H9 (cell line): ENCODE measurements at regions not wholly inside any gene's neighbourhood (a gene's known extent, or its start where the extent isn't known, plus 50 kb on each side); places are given as distances from the start of the nearest gene placed in this dataset.

Experiments
- DNase-seq: peaks from one replicate; pipeline ENCODE4 v3.0.0-alpha.2; 2017
- H2AFZ ChIP-seq: one replicate; pipeline ENCODE4 v1.6.1; 2013; ENCODE audit warnings: mild to moderate bottlenecking, low read length, control low read depth, moderate library complexity
- H2AK5ac ChIP-seq: 2 replicates; pipeline ENCODE4 v1.6.1; 2013; ENCODE audit warnings: low read length, control low read depth, mixed read lengths; ENCODE audit not compliant: insufficient read length
- H2BK120ac ChIP-seq: one replicate; pipeline ENCODE4 v1.6.1; 2013; ENCODE audit warnings: low read depth, mild to moderate bottlenecking, low read length, control low read depth, inconsistent platforms; ENCODE audit not compliant: poor library complexity, severe bottlenecking
- H2BK12ac ChIP-seq: 2 replicates; pipeline ENCODE4 v1.6.1; 2013; ENCODE audit warnings: low read length, control low read depth, mixed read lengths, low read depth; ENCODE audit not compliant: insufficient read length
- H2BK15ac ChIP-seq: 2 replicates; pipeline ENCODE4 v1.6.1; 2013; ENCODE audit warnings: low read depth, low read length, control low read depth
- H2BK20ac ChIP-seq: one replicate; pipeline ENCODE4 v1.6.1; 2013; ENCODE audit warnings: low read depth, mild to moderate bottlenecking, low read length, control low read depth, inconsistent platforms; ENCODE audit not compliant: poor library complexity, severe bottlenecking
- H2BK5ac ChIP-seq: 2 replicates; pipeline ENCODE4 v1.6.1; 2013; ENCODE audit warnings: low read length, control low read depth, mixed read lengths; ENCODE audit not compliant: insufficient read length
- H3K14ac ChIP-seq: 2 replicates; pipeline ENCODE4 v1.6.1; 2013; ENCODE audit warnings: low read length, control low read depth; ENCODE audit not compliant: insufficient read depth
- H3K18ac ChIP-seq: 2 replicates; pipeline ENCODE4 v1.6.1; 2013; ENCODE audit warnings: low read depth, mild to moderate bottlenecking, mixed read lengths, low read length, control low read depth; ENCODE audit not compliant: insufficient read length
- H3K23ac ChIP-seq: 2 replicates; pipeline ENCODE4 v1.6.1; 2013; ENCODE audit warnings: low read length, control low read depth, mixed read lengths, low read depth; ENCODE audit not compliant: insufficient read length
- H3K23me2 ChIP-seq: 2 replicates; pipeline ENCODE4 v1.6.1; 2013; ENCODE audit warnings: low read depth, mild to moderate bottlenecking, mixed read lengths, low read length, control low read depth; ENCODE audit not compliant: insufficient read length, poor library complexity, severe bottlenecking
- H3K27ac ChIP-seq: 2 replicates; pipeline ENCODE4 v1.5.1; 2013; ENCODE audit warnings: low read length, control low read depth, mixed read lengths, low read depth; ENCODE audit not compliant: insufficient read length
- H3K27me3 ChIP-seq: 2 replicates; pipeline ENCODE4 v1.6.1; 2013; ENCODE audit warnings: low read length, control low read depth, inconsistent platforms; ENCODE audit not compliant: insufficient read depth
- H3K4ac ChIP-seq: 2 replicates; pipeline ENCODE4 v1.6.1; 2013; ENCODE audit warnings: low read depth, mild to moderate bottlenecking, control low read depth, inconsistent platforms, low read length, moderate library complexity
- H3K4me1 ChIP-seq: 2 replicates; pipeline ENCODE4 v1.6.1; 2013; ENCODE audit warnings: low read length, control low read depth, inconsistent platforms; ENCODE audit not compliant: insufficient read depth
- H3K4me2 ChIP-seq: 2 replicates; pipeline ENCODE4 v1.6.1; 2013; ENCODE audit warnings: low read length, control low read depth, mixed read lengths; ENCODE audit not compliant: insufficient read length, insufficient read depth
- H3K56ac ChIP-seq: 2 replicates; pipeline ENCODE4 v1.6.1; 2013; ENCODE audit warnings: low read depth, mild to moderate bottlenecking, mixed read lengths, low read length, control low read depth; ENCODE audit not compliant: insufficient read length
- H3K79me1 ChIP-seq: 2 replicates; pipeline ENCODE4 v1.6.1; 2013; ENCODE audit warnings: low read depth, mild to moderate bottlenecking, moderate library complexity, low read length, control low read depth, inconsistent platforms; ENCODE audit not compliant: insufficient read depth, poor library complexity, severe bottlenecking
- H3K79me2 ChIP-seq: 2 replicates; pipeline ENCODE4 v1.6.1; 2013; ENCODE audit warnings: low read length, control low read depth, inconsistent platforms; ENCODE audit not compliant: insufficient read depth
- H3K9ac ChIP-seq: 2 replicates; pipeline ENCODE4 v1.6.1; 2013; ENCODE audit warnings: low read length, control low read depth, mixed read lengths; ENCODE audit not compliant: insufficient read length; ENCODE audit errors: extremely low read depth
- H3K9me3 ChIP-seq: one replicate; pipeline ENCODE4 v1.6.1; 2013; ENCODE audit warnings: low read depth, low read length, inconsistent platforms; ENCODE audit not compliant: control insufficient read depth
- H3T11ph ChIP-seq: one replicate; pipeline ENCODE4 v1.6.1; 2013; ENCODE audit warnings: mild to moderate bottlenecking, low read length, control low read depth, inconsistent platforms
- H4K20me1 ChIP-seq: one replicate; pipeline ENCODE4 v1.6.1; 2013; ENCODE audit not compliant: control insufficient read depth, insufficient read length, insufficient read depth
- H4K5ac ChIP-seq: 2 replicates; pipeline ENCODE4 v1.6.1; 2013; ENCODE audit warnings: low read depth, mild to moderate bottlenecking, mixed read lengths, low read length, control low read depth; ENCODE audit not compliant: insufficient read length
- H4K8ac ChIP-seq: replicated peaks from 2 replicates; pipeline ENCODE4 v1.6.1; 2013; ENCODE audit warnings: low read length, control low read depth, mixed read lengths, low read depth; ENCODE audit not compliant: insufficient read length
- H4K91ac ChIP-seq: 2 replicates; pipeline ENCODE4 v1.6.1; 2013; ENCODE audit warnings: low read depth, mild to moderate bottlenecking, moderate library complexity, mixed read lengths, low read length, control low read depth; ENCODE audit not compliant: insufficient read length
- H3K27ac Mint-ChIP-seq, 3 experiments: 2 replicates in 2 of 3; 3 replicates in 1 of 3; pipeline ENCODE4 v1.8.0; 2020 to 2021; ENCODE audit warnings: mixed read lengths in 3 of 3, mild to moderate bottlenecking in 1 of 3, moderate library complexity in 1 of 3
- H3K27me3 Mint-ChIP-seq: 2 replicates; pipeline ENCODE4 v1.8.0; 2021; ENCODE audit warnings: low read depth, mild to moderate bottlenecking, moderate library complexity, mixed read lengths
- H3K36me3 Mint-ChIP-seq, 3 experiments: 2 replicates in 2 of 3; 3 replicates in 1 of 3; pipeline ENCODE4 v1.8.0; 2020 to 2021; ENCODE audit warnings: low read depth in 3 of 3, mixed read lengths in 3 of 3; ENCODE audit not compliant: insufficient read depth in 1 of 3
- H3K4me1 Mint-ChIP-seq, 2 experiments: 2 replicates each; pipeline ENCODE4 v1.8.0; 2020; ENCODE audit warnings: mixed read lengths in 2 of 2
- H3K4me3 Mint-ChIP-seq, 2 experiments: 2 replicates in 1 of 2; 3 replicates in 1 of 2; pipeline ENCODE4 v1.8.0; 2020 to 2021; ENCODE audit warnings: mild to moderate bottlenecking in 2 of 2, mixed read lengths in 2 of 2, moderate library complexity in 1 of 2
- H3K9me3 Mint-ChIP-seq, 2 experiments: 2 replicates in 1 of 2; 3 replicates in 1 of 2; pipeline ENCODE4 v1.8.0; 2020; ENCODE audit warnings: mild to moderate bottlenecking in 2 of 2, mixed read lengths in 2 of 2, moderate library complexity in 1 of 2
- WGBS: extraction: QIAGEN DNeasy Blood & Tissue Kit; methylation state at CpG from one replicate; pipeline ENCODE4 v1.1.7; 2013; ENCODE audit warnings: missing lambda C conversion rate, low lambda C conversion rate, mixed read lengths; ENCODE audit not compliant: insufficient read length; ENCODE audit errors: extremely low coverage; 5-methylcytosine and 5-hydroxymethylcytosine counted together
- TF ChIP-seq, protein P1 (sequence below): fragments of 200-600 bp; sonication (generic); conservative IDR thresholded peaks from 3 replicates; pipeline ENCODE4 v1.8.0; 2021; ENCODE audit warnings: antibody characterized with exemption, mild to moderate bottlenecking

- H2AK5ac ChIP-seq: no peak overlapping the region
- peaks cover 18 to 20% of the 10 kb centered on the region in 2 experiments; a peak in 4 of 5 replicates for H3K9me3 Mint-ChIP-seq
- no CpG with 5 or more reads among the region's 4 CpGs for WGBS
Observed at GRCh38 chr15:94930960-94931359, 699.6 kb downstream of the MCTP2 start.

More at GRCh38 chr15:94930960-94931359, 699.6 kb downstream of the MCTP2 start:
- no peak overlapping the region for H3K4ac ChIP-seq
- no peak overlapping the region for H3K14ac ChIP-seq
- Mint-ChIP-seq H3K27ac (no peak overlapping the region), H3K27me3 (no peaks in the 10 kb centered on the region), H3K4me1 (no peaks in the 10 kb centered on the region), H3K4me3 (no peak overlapping the region), H3K36me3 (peaks cover 9 to 19% (median 10%) of the 10 kb centered on the region in 3 experiments)
- H2BK20ac ChIP-seq: no peak overlapping the region
- no peak overlapping the region for H4K5ac ChIP-seq
- H2BK15ac ChIP-seq: no peak overlapping the region
- H3K27ac ChIP-seq: no peak overlapping the region
- no peaks in the 10 kb centered on the region for H3K79me1 ChIP-seq
- no peak overlapping the region for H4K8ac ChIP-seq
- TF ChIP-seq, protein P1, sequence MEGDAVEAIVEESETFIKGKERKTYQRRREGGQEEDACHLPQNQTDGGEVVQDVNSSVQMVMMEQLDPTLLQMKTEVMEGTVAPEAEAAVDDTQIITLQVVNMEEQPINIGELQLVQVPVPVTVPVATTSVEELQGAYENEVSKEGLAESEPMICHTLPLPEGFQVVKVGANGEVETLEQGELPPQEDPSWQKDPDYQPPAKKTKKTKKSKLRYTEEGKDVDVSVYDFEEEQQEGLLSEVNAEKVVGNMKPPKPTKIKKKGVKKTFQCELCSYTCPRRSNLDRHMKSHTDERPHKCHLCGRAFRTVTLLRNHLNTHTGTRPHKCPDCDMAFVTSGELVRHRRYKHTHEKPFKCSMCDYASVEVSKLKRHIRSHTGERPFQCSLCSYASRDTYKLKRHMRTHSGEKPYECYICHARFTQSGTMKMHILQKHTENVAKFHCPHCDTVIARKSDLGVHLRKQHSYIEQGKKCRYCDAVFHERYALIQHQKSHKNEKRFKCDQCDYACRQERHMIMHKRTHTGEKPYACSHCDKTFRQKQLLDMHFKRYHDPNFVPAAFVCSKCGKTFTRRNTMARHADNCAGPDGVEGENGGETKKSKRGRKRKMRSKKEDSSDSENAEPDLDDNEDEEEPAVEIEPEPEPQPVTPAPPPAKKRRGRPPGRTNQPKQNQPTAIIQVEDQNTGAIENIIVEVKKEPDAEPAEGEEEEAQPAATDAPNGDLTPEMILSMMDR: no peak
- no peaks in the 10 kb centered on the region for H3K27me3 ChIP-seq
- no peaks in the 10 kb centered on the region for H4K20me1 ChIP-seq
- H2BK120ac ChIP-seq: no peak overlapping the region
- no peaks in the 10 kb centered on the region for H3K4me1 ChIP-seq
- no peak overlapping the region for H2BK12ac ChIP-seq
- H3K9me3 ChIP-seq: no peaks in the 10 kb centered on the region
- no peak overlapping the region for H3K56ac ChIP-seq
- no peak overlapping the region for H3K4me2 ChIP-seq
- no peak overlapping the region for H3T11ph ChIP-seq
- no peak overlapping the region for H4K91ac ChIP-seq
- H3K18ac ChIP-seq: no peak overlapping the region
- no peak overlapping the region for H3K9ac ChIP-seq
- no peak overlapping the region for H2BK5ac ChIP-seq
- no peaks in the 10 kb centered on the region for H3K79me2 ChIP-seq
- no peak overlapping the region for H2AFZ ChIP-seq
- no peak for DNase-seq
- no peak overlapping the region for H3K23ac ChIP-seq
- H3K23me2 ChIP-seq: no peaks in the 10 kb centered on the region
